Stimulated activated CD8-positive, alpha-beta memory T cell treated with anti-CD3 and anti-CD28 coated beads, Interleukin-15, amount 100 ng/mL, for 4 hours (primary cell): ENCODE measurements at regions not wholly inside any gene's neighbourhood (a gene's known extent, or its start where the extent isn't known, plus 50 kb on each side); places are given as distances from the start of the nearest gene placed in this dataset.

Experiments
- DNase-seq, 2 donors: peaks; one replicate each; pipeline ENCODE4 v3.0.0-alpha.2; 2020; ENCODE audit warnings: low read depth in 2 of 2

DNA sequence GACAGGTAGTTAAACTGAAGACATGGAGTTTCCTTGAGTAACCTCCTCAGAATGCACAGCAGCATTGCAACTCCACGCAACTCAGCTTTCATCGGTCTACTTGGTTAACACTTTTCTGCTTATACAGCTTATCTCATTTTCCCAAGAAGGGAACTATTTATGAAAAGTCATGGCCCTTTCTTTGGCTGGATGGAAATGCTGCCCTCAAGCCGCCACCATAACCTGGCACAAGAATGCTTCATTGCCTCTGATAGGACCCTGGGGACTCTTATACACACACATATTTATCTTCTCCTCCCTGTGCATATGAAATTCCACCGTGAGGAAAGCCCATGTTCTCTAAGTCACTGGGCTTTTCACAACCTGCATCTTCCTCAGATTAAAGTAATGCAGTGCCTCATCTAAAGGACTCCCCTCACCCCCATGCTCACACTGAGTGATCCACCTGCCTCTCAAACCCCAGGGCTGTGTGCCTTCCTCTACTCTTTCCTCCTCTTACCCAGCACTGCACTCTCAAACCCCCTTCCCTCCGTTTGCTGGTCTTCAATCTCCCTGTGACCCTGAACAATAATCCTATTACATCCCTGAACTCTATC is 192.0 kb upstream of the HNRNPA3 start:
- no peak for DNase-seq

- no peak for DNase-seq
These were observed 190.8 kb upstream of the HNRNPA3 start for GRCh38 chr2:177021706-177022343.

- no peak for DNase-seq
These were observed 187.8 kb upstream of the HNRNPA3 start for GRCh38 chr2:177024765-177025164.

- DNase-seq = no peak
These were observed 186.3 kb upstream of the HNRNPA3 start for GRCh38 chr2:177026253-177026652.

GRCh38 chr2:177026956-177027355 is 185.6 kb upstream of the HNRNPA3 start:
- no peak for DNase-seq

- DNase-seq = no peak
These were observed 184.3 kb upstream of the HNRNPA3 start for GRCh38 chr2:177028296-177028695.

- no peak for DNase-seq
These were observed 183.5 kb upstream of the HNRNPA3 start for GRCh38 chr2:177029075-177029474.

- DNase-seq = no peak
These were observed 183.1 kb upstream of the HNRNPA3 start for GRCh38 chr2:177029501-177029900.

- DNase-seq = no peak
These were observed 182.7 kb upstream of the HNRNPA3 start for GRCh38 chr2:177029901-177030300.

DNA sequence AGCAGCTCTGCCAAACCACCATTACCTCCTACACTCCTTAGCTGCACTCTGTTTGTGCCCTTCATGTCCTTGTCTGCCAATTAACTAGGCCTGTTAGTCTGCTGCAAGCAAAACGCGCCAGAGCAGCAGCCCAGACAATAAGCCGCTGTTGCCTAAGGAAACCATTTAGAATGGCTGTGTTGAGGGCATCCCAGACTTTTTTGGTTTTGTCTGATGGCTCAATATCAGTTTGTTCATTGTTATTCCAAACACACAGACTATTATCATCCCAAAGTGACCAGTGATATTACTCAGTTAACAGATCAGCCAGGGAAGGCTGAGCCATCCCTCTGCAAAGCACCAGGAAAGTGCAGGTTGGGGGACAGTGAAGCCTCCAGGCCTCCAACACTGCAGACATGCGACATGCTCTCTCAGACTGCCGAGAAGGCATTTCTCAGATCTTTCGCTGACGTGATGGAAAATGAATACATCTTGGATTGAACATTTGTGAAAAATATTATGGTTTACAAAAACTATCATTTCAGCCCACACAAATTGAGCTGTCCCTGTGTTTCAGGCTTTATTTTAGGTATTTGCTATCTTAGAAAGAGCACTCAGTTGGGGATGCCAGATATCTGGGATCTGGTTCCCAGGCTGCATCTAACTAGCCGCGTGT is 182.0 kb upstream of the HNRNPA3 start:
- no peak for DNase-seq

GRCh38 chr2:177031438-177032180 is 181.0 kb upstream of the HNRNPA3 start:
- DNase-seq = no peak

- no peak for DNase-seq
These were observed 175.8 kb upstream of the HNRNPA3 start for GRCh38 chr2:177036747-177037146.

- no peak for DNase-seq
These were observed 175.0 kb upstream of the HNRNPA3 start for GRCh38 chr2:177037569-177037968.

- DNase-seq = no peak
These were observed 173.7 kb upstream of the HNRNPA3 start for GRCh38 chr2:177038787-177039484.

- DNase-seq = no peak
These were observed 170.3 kb upstream of the HNRNPA3 start for GRCh38 chr2:177042311-177042710.

DNA sequence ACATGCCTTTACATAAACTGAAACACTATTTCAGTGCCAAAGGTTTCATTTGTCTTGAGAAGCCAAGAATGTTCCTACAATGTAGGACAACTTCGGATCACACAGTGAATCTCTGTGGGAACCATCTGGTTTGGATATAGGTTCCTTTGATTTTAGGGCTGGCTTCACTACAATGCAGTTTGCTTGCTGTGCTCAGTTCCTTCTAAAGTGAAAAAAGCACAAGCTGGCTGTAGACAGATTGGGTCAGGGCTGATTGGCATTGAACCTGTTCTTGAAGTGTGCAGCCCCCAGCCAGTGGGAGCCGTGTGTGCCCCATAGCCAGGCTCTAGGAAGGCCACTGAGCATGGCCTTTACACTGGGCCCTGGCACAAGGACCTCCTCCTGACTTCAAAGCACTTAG is 167.9 kb upstream of the HNRNPA3 start:
- no peak for DNase-seq

- DNase-seq = no peak
These were observed 163.6 kb upstream of the HNRNPA3 start for GRCh38 chr2:177048981-177049380.

DNA sequence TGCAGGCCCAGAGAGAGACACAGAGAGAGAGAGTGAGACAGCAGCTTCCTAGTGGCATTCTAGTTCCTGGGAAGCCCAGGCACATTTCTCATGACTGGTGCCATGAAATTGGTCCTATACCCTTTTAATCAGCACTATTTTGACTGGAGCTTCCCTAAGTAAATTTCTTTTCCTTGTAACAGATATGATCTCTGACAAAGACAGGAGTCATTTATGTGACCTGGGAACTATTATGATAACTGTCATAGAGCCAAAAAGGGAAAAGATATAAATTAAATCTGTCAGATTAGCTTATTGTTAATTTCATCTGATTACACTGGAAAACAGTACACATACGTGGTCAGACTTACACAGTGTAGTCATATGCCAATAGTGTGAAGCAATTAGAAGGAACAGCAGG is 161.3 kb upstream of the HNRNPA3 start:
- DNase-seq = no peak

GRCh38 chr2:177052471-177052870 is 160.1 kb upstream of the HNRNPA3 start:
- DNase-seq = no peak

DNA sequence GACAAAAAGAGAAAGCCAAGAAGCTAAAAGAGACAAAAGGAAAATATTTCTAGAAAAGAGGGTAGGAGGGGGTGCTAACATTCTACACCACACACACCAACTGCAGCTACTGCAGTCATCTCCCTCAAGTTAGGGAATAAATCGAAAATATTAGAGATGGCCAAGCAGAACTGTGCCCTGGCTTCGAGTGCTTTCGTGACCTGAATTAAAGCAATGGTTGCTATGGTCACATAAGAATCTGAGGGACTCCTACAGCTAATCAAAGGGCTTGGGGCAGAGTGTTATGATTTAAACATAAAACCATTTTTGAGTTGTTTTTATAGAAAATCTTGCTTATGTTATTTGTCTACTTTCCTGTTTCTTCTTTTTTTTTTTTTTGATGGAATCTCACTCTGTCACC is 159.6 kb upstream of the HNRNPA3 start:
- no peak for DNase-seq

- no peak for DNase-seq
These were observed 158.9 kb upstream of the HNRNPA3 start for GRCh38 chr2:177053716-177054115.

DNA sequence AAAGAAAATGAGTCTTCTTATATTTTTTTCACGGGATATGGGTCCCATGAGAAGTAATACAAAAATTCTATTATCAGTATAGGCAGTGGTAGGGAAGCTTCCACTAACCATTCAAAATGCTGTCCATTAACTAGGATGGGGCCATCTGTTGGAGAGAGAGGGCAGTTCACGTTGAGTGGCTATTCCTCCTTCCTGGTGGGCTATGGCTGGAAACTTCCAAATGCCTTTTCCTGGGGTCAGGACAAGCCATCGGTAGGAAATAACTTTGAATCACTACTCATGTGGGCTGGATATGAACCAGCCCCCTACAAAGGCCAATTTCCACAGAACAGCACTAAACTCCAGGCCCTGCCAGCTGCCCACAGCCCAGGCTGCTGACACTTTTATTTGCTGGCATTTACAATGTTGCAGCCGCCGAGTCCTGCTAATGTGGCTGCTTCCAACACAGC is 156.1 kb upstream of the HNRNPA3 start:
- no peak for DNase-seq
